Body of pancreas (tissue), 4 donors: ENCODE measurements at regions not wholly inside any gene's neighbourhood (a gene's known extent, or its start where the extent isn't known, plus 50 kb on each side); places are given as distances from the start of the nearest gene placed in this dataset.
"Not testable (repeated sequence)": the region's sequence is repeated elsewhere in the genome, so short reads cannot be mapped to it uniquely, and the experiment has no call there.

Experiments
- CTCF ChIP-seq, 7 experiments: fragments of 450-650 bp in 4 of 7; fragments of 200-600 bp in 3 of 7; sonication (generic) in 3 of 7; IDR thresholded peaks; one replicate each; pipeline ENCODE4 v1.5.1; 2016 to 2019; ENCODE audit warnings: antibody characterized with exemption in 7 of 7
- POLR2A ChIP-seq, 3 donors: fragments of 450-650 bp; IDR thresholded peaks; one replicate each; pipeline ENCODE4 v1.6.1; 2016; ENCODE audit warnings: antibody characterized with exemption in 3 of 3, mild to moderate bottlenecking in 2 of 3

GRCh38 chrX:145436211-145436610, 188.9 kb downstream of the SPANXN1 start:
- TF ChIP-seq POLR2A, CTCF (IDR thresholded peaks at IDR 0.05): not testable (repeated sequence)
